ENCODE measurements at regions not wholly inside any gene's neighbourhood (a gene's known extent, or its start where the extent isn't known, plus 50 kb on each side); places are given as distances from the start of the nearest gene placed in this dataset.
A peak's percentile ranks its signal among the peaks of the same experiment; 100 is the strongest.

DNA sequence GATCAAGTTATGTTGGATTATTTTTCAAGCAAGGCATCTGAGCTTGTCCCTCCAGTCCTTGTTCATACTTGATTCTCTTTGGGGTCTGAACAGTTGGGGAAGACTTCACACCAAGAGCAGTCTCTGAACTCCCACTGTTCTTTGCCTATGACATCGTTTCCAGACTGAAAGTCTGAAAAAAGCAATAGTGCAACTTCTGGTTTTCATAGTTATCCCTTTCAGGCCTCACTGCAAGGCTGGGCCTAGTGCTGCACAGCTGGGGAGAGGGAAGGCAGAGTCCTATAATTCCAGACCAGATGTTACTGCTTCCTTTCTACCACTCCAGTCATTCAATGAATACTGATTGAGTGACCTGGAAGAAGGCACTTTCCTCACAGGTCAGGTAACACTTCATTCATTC lies 187.1 kb upstream of the CCND2 start:
- H3K4me3 ChIP-seq (ENCODE audit: low read depth, low read length): no peak overlapping the region

DNA sequence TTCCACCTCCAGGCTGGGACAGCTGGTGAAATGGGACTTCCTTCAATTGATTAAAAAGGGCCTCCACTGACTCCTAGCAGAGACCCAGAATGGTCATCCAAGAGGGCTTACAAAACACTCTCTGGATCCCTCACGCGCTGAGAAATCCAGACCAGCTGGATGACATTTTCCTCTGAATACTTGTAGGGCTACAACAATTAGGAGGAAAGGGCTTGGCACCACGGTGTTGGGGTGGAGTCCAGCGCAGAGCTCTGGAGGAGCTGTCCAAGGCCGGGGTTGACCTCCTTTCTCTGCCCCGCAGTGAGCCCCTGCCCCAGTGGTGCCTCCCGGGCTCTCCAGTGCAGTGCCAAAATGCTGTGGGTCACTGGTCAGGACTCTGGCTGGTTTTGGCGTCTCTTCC lies 189.0 kb upstream of the CCND2 start:
- TF ChIP-seq, protein P1, sequence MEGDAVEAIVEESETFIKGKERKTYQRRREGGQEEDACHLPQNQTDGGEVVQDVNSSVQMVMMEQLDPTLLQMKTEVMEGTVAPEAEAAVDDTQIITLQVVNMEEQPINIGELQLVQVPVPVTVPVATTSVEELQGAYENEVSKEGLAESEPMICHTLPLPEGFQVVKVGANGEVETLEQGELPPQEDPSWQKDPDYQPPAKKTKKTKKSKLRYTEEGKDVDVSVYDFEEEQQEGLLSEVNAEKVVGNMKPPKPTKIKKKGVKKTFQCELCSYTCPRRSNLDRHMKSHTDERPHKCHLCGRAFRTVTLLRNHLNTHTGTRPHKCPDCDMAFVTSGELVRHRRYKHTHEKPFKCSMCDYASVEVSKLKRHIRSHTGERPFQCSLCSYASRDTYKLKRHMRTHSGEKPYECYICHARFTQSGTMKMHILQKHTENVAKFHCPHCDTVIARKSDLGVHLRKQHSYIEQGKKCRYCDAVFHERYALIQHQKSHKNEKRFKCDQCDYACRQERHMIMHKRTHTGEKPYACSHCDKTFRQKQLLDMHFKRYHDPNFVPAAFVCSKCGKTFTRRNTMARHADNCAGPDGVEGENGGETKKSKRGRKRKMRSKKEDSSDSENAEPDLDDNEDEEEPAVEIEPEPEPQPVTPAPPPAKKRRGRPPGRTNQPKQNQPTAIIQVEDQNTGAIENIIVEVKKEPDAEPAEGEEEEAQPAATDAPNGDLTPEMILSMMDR (IDR thresholded peaks at IDR 0.05; ENCODE audit: insufficient read depth, low read depth, low read length, missing control alignments): no peak
- DNase-seq (ENCODE audit: low read depth): no peak
- no peak overlapping the region for H3K4me3 ChIP-seq (ENCODE audit: low read depth, low read length)

More for the DNA sequence above, 187.1 kb upstream of the CCND2 start:
- TF ChIP-seq, protein P1 (IDR thresholded peaks at IDR 0.05; ENCODE audit: insufficient read depth, low read depth, low read length, missing control alignments): no peak
- no peak for DNase-seq (ENCODE audit: low read depth)

DNA sequence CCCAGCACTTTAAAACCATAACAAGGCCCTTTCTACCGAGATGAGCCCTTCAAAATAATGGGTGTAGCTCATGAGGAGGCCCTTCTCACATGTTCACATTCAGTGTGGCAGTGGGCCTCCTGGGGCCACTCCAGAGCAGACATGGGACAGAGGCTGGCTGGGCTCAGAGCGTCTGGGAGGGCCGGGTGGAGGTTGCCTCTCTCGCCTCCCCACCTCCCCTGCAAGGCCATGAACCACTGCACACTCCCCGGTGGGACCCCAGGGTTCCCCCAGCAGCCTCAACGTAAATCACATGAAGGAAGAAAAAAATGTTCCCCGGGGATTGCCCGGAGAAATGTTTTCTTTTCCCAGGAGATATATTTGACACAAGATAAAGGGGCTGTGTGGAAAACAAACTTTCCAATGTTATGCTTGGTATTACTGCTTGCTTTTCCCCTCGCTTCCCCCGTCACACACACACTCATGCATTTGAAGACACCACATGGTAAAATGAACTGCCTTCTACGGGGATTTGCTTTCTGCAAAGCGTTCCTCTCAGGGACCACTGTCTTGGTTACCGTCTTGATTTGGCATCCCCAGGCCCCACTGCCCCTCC lies 190.7 kb upstream of the CCND2 start:
- TF ChIP-seq, protein P1 (IDR thresholded peaks at IDR 0.05; ENCODE audit: insufficient read depth, low read depth, low read length, missing control alignments): no peak
- DNase-seq (ENCODE audit: low read depth): peak; percentile 19
- H3K4me3 ChIP-seq (ENCODE audit: low read depth, low read length): no peak overlapping the region

DNA sequence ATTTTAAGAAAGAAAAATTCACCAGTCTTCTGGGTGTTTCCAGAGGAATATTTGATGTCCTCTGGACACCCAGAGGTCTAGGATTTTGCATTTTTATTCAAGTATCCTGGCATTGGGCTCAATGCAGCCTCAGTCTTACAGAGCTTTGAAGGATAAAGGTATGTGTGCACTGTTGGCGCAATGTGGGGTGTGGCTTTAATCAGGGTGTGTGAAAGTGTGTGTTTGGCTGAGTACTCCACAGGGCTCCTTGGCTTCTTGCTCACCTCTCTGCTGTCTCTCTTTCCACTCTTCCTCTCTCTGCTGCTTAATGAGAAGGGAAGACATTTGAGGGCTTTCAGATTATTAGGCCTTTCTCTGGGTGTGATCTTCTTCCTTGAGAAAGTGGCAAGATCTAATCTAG lies 193.3 kb upstream of the CCND2 start:
- no peak overlapping the region for H3K4me3 ChIP-seq (ENCODE audit: low read depth, low read length)
- TF ChIP-seq, protein P1 (IDR thresholded peaks at IDR 0.05; ENCODE audit: insufficient read depth, low read depth, low read length, missing control alignments): no peak
- no peak for DNase-seq (ENCODE audit: low read depth)

DNA sequence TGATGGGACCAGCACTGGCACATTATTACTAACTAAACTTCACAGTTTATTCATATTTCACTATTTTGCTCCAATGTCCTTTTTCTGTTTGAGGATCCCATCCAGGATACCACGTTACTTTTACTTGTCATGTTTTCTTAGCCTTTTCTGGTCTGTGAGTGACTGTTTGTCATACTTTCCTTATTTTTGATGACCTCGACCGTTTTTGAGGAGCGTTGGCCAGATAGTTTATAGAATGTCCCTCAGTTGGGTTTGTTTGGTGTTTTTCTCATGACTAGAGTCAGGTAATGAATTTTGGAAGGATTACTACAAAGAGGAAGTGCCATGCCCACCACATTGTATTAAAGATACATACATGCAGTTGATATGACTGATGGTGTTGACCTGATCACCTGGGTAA lies 199.4 kb upstream of the CCND2 start:
- no peak overlapping the region for H3K4me3 ChIP-seq (ENCODE audit: low read depth, low read length)
- DNase-seq (ENCODE audit: low read depth): no peak
- TF ChIP-seq, protein P1 (IDR thresholded peaks at IDR 0.05; ENCODE audit: insufficient read depth, low read depth, low read length, missing control alignments): no peak

DNA sequence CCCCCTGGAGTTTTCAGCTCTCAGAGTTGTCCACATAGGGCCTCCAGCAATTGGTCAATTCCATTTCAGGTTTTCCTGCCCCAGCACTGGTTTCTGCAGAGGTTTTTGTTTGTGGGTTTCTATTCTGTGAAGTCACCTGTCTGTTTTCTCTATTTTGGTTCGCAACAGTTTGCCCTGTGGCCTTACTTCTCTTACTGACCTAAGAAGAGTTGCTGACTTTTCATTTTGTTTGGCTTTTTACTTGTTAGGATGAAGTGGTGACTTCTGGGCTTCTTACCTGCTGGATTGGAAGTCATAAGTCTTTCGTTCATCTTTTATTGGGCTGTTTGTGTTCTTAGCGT lies 196.4 kb upstream of the PARP11 start:
- TF ChIP-seq, protein P1 (IDR thresholded peaks at IDR 0.05; ENCODE audit: insufficient read depth, low read depth, low read length, missing control alignments): no peak
- DNase-seq (ENCODE audit: low read depth): peak; percentile 41
- no peak overlapping the region for H3K4me3 ChIP-seq (ENCODE audit: low read depth, low read length)

DNA sequence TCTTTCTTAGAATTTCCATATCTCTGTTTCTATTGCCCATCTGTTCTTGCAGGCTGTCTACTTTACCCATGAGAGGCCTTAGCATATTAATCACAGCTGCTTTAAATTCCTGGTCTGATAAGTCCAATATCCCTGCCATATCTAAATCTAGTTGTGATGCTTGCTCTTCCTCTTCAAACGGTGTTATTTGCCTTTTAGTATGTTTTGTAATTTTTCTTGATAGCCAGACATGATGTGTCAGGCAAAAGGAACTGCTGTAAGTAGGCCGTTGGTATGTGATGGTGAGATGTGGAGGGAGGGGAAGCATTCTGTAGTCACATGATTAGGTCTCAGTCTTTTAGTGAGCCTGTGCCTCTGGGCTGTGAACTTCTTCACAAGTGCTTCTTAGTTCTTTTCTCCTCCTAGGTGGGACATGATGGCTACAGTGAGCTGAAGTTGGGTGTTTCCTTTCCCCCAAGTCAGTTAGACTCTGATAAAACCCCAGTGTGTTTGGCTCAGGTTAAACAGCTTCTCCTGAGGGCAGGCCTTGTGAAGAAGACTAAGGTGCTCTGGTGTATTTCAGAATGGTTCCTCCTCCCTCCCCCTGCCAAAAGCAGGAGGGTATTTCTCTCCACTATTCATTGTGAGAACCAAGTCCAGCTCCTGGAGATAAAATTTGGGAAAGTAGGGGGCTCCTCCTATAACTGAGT lies 195.9 kb upstream of the PARP11 start:
- DNase-seq (ENCODE audit: low read depth): no peak
- H3K4me3 ChIP-seq (ENCODE audit: low read depth, low read length): no peak overlapping the region
- TF ChIP-seq, protein P1 (IDR thresholded peaks at IDR 0.05; ENCODE audit: insufficient read depth, low read depth, low read length, missing control alignments): no peak
